ENCODE measurements at regions not wholly inside any gene's neighbourhood (a gene's known extent, or its start where the extent isn't known, plus 50 kb on each side); places are given as distances from the start of the nearest gene placed in this dataset.

DNA sequence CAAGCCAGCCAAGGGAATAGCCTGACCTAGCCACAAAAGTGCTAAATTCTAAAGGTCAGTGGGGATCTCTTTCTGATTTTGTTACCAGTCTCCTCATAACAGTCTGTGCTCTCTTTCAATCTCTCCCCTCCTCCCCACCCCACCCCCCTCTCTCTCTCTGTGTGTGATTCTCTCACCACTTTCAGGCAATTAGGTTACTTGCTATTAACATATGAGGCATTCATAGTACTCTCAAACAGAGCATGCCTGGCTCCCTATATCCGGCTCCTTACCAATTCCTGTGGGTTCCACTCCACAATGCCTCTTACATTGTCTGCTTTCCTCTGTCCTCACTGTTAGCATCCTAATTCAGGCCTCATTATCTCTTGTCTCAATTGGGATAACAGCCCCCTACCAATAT lies 464.3 kb upstream of the DEPDC1 start:
- TF ChIP-seq, protein P1, sequence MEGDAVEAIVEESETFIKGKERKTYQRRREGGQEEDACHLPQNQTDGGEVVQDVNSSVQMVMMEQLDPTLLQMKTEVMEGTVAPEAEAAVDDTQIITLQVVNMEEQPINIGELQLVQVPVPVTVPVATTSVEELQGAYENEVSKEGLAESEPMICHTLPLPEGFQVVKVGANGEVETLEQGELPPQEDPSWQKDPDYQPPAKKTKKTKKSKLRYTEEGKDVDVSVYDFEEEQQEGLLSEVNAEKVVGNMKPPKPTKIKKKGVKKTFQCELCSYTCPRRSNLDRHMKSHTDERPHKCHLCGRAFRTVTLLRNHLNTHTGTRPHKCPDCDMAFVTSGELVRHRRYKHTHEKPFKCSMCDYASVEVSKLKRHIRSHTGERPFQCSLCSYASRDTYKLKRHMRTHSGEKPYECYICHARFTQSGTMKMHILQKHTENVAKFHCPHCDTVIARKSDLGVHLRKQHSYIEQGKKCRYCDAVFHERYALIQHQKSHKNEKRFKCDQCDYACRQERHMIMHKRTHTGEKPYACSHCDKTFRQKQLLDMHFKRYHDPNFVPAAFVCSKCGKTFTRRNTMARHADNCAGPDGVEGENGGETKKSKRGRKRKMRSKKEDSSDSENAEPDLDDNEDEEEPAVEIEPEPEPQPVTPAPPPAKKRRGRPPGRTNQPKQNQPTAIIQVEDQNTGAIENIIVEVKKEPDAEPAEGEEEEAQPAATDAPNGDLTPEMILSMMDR (IDR thresholded peaks at IDR 0.05; ENCODE audit: low read length), result no peak
- TF ChIP-seq EZH2 (optimal IDR thresholded peaks at IDR 0.05; ENCODE audit: low read depth, low read length), result no peak

Data from MM.1S (cell line).